ENCODE measurements at regions not wholly inside any gene's neighbourhood (a gene's known extent, or its start where the extent isn't known, plus 50 kb on each side); places are given as distances from the start of the nearest gene placed in this dataset.

- Mint-ChIP-seq H3K27me3 (ENCODE audit: low read depth) (no peaks in the 10 kb centered on the region), H3K4me3 (no peak overlapping the region), H3K4me1 (no peaks in the 10 kb centered on the region), H3K36me3 (no peaks in the 10 kb centered on the region), H3K9me3 (no peaks in the 10 kb centered on the region), H3K27ac (no peak overlapping the region)
- no peak for TF ChIP-seq CTCF (IDR thresholded peaks at IDR 0.05; ENCODE audit: unreplicated experiment)
- DNase-seq (ENCODE audit: low spot score in 2 of 2, unreplicated experiment in 2 of 2): no peak
Observed at GRCh38 chr6:78324213-78324612, 543.1 kb upstream of the IRAK1BP1 start.

GRCh38 chr6:78340755-78341154 is 526.6 kb upstream of the IRAK1BP1 start:
- DNase-seq (ENCODE audit: low spot score in 2 of 2, unreplicated experiment in 2 of 2): no peak
- Mint-ChIP-seq H3K36me3 (no peaks in the 10 kb centered on the region), H3K27ac (no peak overlapping the region), H3K4me3 (no peak overlapping the region), H3K27me3 (ENCODE audit: low read depth) (no peaks in the 10 kb centered on the region), H3K9me3 (no peaks in the 10 kb centered on the region), H3K4me1 (no peaks in the 10 kb centered on the region)
- TF ChIP-seq CTCF (IDR thresholded peaks at IDR 0.05; ENCODE audit: unreplicated experiment): no peak

- Mint-ChIP-seq H3K36me3 (no peaks in the 10 kb centered on the region), H3K27ac (no peak overlapping the region), H3K27me3 (ENCODE audit: low read depth) (no peaks in the 10 kb centered on the region), H3K4me1 (no peaks in the 10 kb centered on the region), H3K9me3 (no peaks in the 10 kb centered on the region), H3K4me3 (no peak overlapping the region)
- no peak for DNase-seq (ENCODE audit: low spot score in 2 of 2, unreplicated experiment in 2 of 2)
- no peak for TF ChIP-seq CTCF (IDR thresholded peaks at IDR 0.05; ENCODE audit: unreplicated experiment)
Observed at GRCh38 chr6:78345882-78346281, 521.5 kb upstream of the IRAK1BP1 start.

GRCh38 chr6:78347191-78347916 is 520.0 kb upstream of the IRAK1BP1 start:
- Mint-ChIP-seq H3K27ac (no peak overlapping the region), H3K4me3 (no peak overlapping the region), H3K27me3 (ENCODE audit: low read depth) (no peaks in the 10 kb centered on the region), H3K36me3 (no peaks in the 10 kb centered on the region), H3K4me1 (no peaks in the 10 kb centered on the region), H3K9me3 (no peaks in the 10 kb centered on the region)
- no peak for TF ChIP-seq CTCF (IDR thresholded peaks at IDR 0.05; ENCODE audit: unreplicated experiment)
- DNase-seq (ENCODE audit: low spot score in 2 of 2, unreplicated experiment in 2 of 2): no peak

- peaks cover 4% of the 10 kb centered on the region for H3K9me3 Mint-ChIP-seq
- no peaks in the 10 kb centered on the region for H3K36me3 Mint-ChIP-seq
- no peak overlapping the region for H3K27ac Mint-ChIP-seq
- no peak for TF ChIP-seq CTCF (IDR thresholded peaks at IDR 0.05; ENCODE audit: unreplicated experiment)
- no peaks in the 10 kb centered on the region for H3K4me1 Mint-ChIP-seq
- H3K4me3 Mint-ChIP-seq: no peak overlapping the region
- DNase-seq (ENCODE audit: low spot score in 2 of 2, unreplicated experiment in 2 of 2): no peak
- H3K27me3 Mint-ChIP-seq (ENCODE audit: low read depth): no peaks in the 10 kb centered on the region
Observed at GRCh38 chr6:78353040-78353439, 514.3 kb upstream of the IRAK1BP1 start.

GRCh38 chr6:78363688-78364087 is 503.7 kb upstream of the IRAK1BP1 start:
- no peaks in the 10 kb centered on the region for H3K36me3 Mint-ChIP-seq

More at GRCh38 chr6:78363688-78364087, 503.7 kb upstream of the IRAK1BP1 start:
- Mint-ChIP-seq H3K9me3 (peaks cover 2% of the 10 kb centered on the region), H3K4me3 (no peak overlapping the region), H3K27me3 (ENCODE audit: low read depth) (no peaks in the 10 kb centered on the region), H3K27ac (no peak overlapping the region), H3K4me1 (peaks cover 2% of the 10 kb centered on the region)
- DNase-seq (ENCODE audit: low spot score in 2 of 2, unreplicated experiment in 2 of 2): no peak
- no peak for TF ChIP-seq CTCF (IDR thresholded peaks at IDR 0.05; ENCODE audit: unreplicated experiment)

Measured in mesothelial cell of epicardium (in vitro differentiated cells).